ENCODE measurements at regions not wholly inside any gene's neighbourhood (a gene's known extent, or its start where the extent isn't known, plus 50 kb on each side); places are given as distances from the start of the nearest gene placed in this dataset.
"Not testable (repeated sequence)": the region's sequence is repeated elsewhere in the genome, so short reads cannot be mapped to it uniquely, and the experiment has no call there.

- TF ChIP-seq CTCF (conservative IDR thresholded peaks at IDR 0.05; ENCODE audit: low read length); EZH2phosphoT487 (IDR thresholded peaks at IDR 0.05; ENCODE audit: borderline replicate concordance): not testable (repeated sequence)
Measured at GRCh38 chr2:8603356-8603755, 78.5 kb upstream of the ID2 start.

Data from Loucy (cell line).